Vagina (tissue), 2 donors: ENCODE measurements at regions not wholly inside any gene's neighbourhood (a gene's known extent, or its start where the extent isn't known, plus 50 kb on each side); places are given as distances from the start of the nearest gene placed in this dataset.

ENCODE experiments used
- DNase-seq, 2 donors: peaks; one replicate each; pipeline ENCODE4 v3.0.0-alpha.2; 2017; ENCODE audit errors: extremely low spot score in 2 of 2
- H3K27ac ChIP-seq: fragments of 200-600 bp; sonication (generic); one replicate; pipeline ENCODE4 v1.5.1; 2019
- H3K27me3 ChIP-seq: fragments of 200-600 bp; sonication (generic); one replicate; pipeline ENCODE4 v1.5.1; 2019
- H3K36me3 ChIP-seq, 2 donors: fragments of 200-600 bp; sonication (generic); one replicate each; pipeline ENCODE4 v1.5.1; 2017 to 2019
- H3K4me1 ChIP-seq: fragments of 200-600 bp; sonication (generic); one replicate; pipeline ENCODE4 v1.5.1; 2019
- H3K4me3 ChIP-seq, 2 donors: fragments of 200-600 bp; sonication (generic); 1 replicate in 1 of 2; 2 replicates in 1 of 2; pipeline ENCODE4 v1.5.1; 2016 to 2019
- H3K9me3 ChIP-seq: fragments of 200-600 bp; sonication (generic); one replicate; pipeline ENCODE4 v1.5.1; 2019
- POLR2A ChIP-seq, 2 donors: fragments of 450-650 bp; IDR thresholded peaks; one replicate each; pipeline ENCODE4 v1.6.1; 2017; ENCODE audit warnings: antibody characterized with exemption in 2 of 2, mild to moderate bottlenecking in 2 of 2, moderate library complexity in 2 of 2
- POLR2AphosphoS5 ChIP-seq, 2 donors: sonication (generic); formaldehyde crosslinking; IDR thresholded peaks; one replicate each; pipeline ENCODE4 v1.9.0; 2017; ENCODE audit warnings: antibody characterized with exemption in 2 of 2, mild to moderate bottlenecking in 2 of 2, low read depth in 1 of 2; ENCODE audit not compliant: insufficient read depth in 1 of 2
- intact Hi-C: fragments of 100-400 bp; cut with DNase I; formaldehyde crosslinking; loops from one replicate; pipeline ENCODE4 v1.15.1; 2023
- TF ChIP-seq, protein P1 (sequence below), 3 experiments: fragments of 450-650 bp in 2 of 3; fragments of 200-600 bp in 1 of 3; sonication (generic) in 1 of 3; IDR thresholded peaks; one replicate each; pipeline ENCODE4 v1.5.1; 2017 to 2019; ENCODE audit warnings: antibody characterized with exemption in 3 of 3, mild to moderate bottlenecking in 2 of 3, moderate library complexity in 2 of 3

DNA sequence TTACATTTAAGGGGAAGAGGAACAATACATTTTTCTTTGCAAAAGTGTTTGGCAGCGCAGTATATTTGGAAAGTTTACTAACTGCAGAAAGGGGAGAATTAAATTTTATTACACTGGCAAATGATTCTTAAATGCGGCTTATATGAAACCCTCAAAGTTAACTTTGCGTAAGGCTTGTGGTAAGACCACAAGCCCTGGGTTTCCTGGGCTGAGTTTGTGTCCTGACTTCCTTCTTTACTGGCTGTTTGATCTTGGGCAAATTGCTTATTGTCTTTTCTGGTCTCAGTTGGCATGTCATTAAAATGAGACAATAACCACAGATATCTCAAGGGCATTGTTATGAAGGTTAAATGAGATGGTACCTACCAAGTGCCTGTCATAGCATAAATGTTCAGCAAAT, 106.8 kb downstream of the GLRX3 start:
- intact Hi-C loops: no loop called here
- H3K27ac ChIP-seq: no peak overlapping the region
- no peaks in the 10 kb centered on the region for H3K9me3 ChIP-seq
- no peaks in the 10 kb centered on the region for H3K36me3 ChIP-seq
- TF ChIP-seq POLR2AphosphoS5 (IDR thresholded peaks at IDR 0.05; ENCODE audit: insufficient read depth in 1 of 2, low read depth in 1 of 2) (no peak), POLR2A (IDR thresholded peaks at IDR 0.05) (no peak)
- TF ChIP-seq, protein P1, sequence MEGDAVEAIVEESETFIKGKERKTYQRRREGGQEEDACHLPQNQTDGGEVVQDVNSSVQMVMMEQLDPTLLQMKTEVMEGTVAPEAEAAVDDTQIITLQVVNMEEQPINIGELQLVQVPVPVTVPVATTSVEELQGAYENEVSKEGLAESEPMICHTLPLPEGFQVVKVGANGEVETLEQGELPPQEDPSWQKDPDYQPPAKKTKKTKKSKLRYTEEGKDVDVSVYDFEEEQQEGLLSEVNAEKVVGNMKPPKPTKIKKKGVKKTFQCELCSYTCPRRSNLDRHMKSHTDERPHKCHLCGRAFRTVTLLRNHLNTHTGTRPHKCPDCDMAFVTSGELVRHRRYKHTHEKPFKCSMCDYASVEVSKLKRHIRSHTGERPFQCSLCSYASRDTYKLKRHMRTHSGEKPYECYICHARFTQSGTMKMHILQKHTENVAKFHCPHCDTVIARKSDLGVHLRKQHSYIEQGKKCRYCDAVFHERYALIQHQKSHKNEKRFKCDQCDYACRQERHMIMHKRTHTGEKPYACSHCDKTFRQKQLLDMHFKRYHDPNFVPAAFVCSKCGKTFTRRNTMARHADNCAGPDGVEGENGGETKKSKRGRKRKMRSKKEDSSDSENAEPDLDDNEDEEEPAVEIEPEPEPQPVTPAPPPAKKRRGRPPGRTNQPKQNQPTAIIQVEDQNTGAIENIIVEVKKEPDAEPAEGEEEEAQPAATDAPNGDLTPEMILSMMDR (IDR thresholded peaks at IDR 0.05): no peak
- H3K27me3 ChIP-seq: no peaks in the 10 kb centered on the region
- no peak overlapping the region for H3K4me3 ChIP-seq
- H3K4me1 ChIP-seq: no peaks in the 10 kb centered on the region
- DNase-seq: peak in 1 of 2 donors; percentile 3

DNA sequence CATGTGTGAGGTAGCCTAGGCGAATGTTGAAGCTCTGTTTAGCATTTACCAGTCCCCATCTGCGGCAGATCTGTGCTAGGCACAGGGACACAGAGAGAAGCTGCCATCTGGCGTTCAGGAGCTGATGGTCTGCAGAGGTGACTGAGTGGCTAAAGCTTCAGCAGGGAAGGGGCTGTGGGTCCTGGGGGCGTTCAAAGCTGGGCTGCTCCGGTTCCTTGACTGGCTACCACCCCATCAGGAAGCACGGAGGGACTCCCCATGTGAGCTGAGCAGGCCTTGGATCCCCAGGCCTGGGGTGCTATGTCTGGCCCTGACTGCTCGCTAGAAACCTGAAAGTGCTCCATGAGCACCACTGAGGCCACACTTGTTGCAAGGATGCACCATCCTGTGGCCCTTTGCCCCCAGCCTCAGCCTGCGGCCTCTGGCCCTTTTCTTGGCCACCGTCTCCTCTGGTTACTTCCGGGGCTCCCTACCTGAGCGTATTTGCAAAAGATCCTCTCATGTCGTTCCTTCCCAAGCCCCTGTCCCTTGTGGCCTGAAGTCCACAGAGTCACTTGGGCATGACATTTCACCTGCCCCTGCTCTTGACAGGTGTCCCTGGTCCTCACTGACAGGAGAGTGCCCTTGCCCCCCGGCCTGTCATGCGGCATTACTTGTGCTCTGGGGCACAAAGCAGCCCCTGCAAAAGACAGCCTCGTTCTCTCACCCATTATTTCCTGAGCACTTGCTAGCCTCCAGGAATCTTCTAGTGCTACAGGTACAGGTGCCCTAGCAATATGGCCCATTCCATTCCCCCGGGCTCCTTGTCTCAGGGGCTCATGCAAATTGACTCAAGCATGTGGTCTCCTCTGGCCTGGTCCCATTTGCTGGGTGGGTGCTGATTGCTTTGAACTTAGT, 108.1 kb downstream of the GLRX3 start:
- Histone ChIP-seq H3K27me3 (no peaks in the 10 kb centered on the region), H3K36me3 (no peaks in the 10 kb centered on the region), H3K9me3 (no peaks in the 10 kb centered on the region), H3K27ac (no peak overlapping the region), H3K4me3 (no peak overlapping the region), H3K4me1 (no peaks in the 10 kb centered on the region)
- intact Hi-C loops: no loop called here
- peak; percentile 60 to 79 for DNase-seq
- no peak for TF ChIP-seq POLR2AphosphoS5 (IDR thresholded peaks at IDR 0.05; ENCODE audit: insufficient read depth in 1 of 2, low read depth in 1 of 2)
- TF ChIP-seq, protein P1 (IDR thresholded peaks at IDR 0.05): no peak
- TF ChIP-seq POLR2A (IDR thresholded peaks at IDR 0.05): no peak

DNA sequence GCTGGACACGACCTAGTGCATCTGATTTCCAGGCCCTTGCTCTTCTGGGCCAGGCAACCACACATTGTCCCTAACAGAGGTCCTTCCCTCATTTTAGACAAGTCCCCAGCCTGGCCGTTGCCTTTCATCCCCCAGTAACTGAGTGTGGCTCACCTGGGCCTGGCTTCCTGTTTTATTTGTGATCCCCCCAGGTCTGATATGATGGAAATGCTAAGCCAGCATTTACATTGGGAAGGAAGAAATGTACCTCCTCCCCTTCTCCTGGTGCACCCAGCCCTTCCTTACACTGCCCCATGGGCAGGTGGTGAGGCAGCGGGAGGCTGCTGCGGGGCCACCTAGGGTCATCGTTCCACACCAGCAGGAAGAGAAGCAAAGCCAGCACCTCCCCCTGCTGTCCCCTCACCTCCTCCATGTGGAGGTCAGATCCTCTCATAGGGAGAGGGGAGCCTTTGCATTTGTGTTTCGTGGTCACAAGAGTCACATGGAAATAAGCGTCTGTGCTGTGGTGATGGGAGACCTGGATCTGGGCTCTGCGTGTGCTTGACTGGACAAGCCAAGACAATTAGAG, 108.8 kb downstream of the GLRX3 start:
- Histone ChIP-seq H3K4me3 (no peak overlapping the region), H3K36me3 (no peaks in the 10 kb centered on the region), H3K27me3 (no peaks in the 10 kb centered on the region), H3K9me3 (no peaks in the 10 kb centered on the region), H3K4me1 (no peaks in the 10 kb centered on the region), H3K27ac (no peak overlapping the region)
- peak in 1 of 2 donors; percentile 74 for DNase-seq
- intact Hi-C loops: no loop called here
- TF ChIP-seq, protein P1 (IDR thresholded peaks at IDR 0.05): no peak
- no peak for TF ChIP-seq POLR2AphosphoS5 (IDR thresholded peaks at IDR 0.05; ENCODE audit: insufficient read depth in 1 of 2, low read depth in 1 of 2)
- no peak for TF ChIP-seq POLR2A (IDR thresholded peaks at IDR 0.05)

DNA sequence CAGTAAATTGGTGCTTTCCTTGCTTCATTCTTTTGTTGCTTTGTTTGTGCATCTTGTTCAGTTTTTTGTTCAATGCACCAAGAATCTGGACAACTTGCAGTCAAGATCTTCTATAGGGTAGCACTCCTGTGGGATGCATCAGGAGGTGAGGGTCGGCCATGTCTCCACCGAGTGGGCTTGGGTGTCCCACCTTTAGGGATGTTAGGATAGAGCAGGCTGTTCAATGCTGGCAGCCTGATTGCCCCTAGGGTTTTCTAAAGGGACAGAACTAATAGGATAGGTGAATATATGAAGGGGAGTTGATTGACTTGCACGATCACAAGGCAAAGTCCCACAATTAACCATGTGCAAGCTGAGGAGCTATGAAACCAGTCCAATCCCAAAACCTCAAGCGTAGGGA, 109.9 kb downstream of the GLRX3 start:
- no peak for TF ChIP-seq POLR2A (IDR thresholded peaks at IDR 0.05)
- TF ChIP-seq, protein P1 (IDR thresholded peaks at IDR 0.05): no peak
- TF ChIP-seq POLR2AphosphoS5 (IDR thresholded peaks at IDR 0.05; ENCODE audit: insufficient read depth in 1 of 2, low read depth in 1 of 2): no peak
- no peak overlapping the region for H3K27ac ChIP-seq
- H3K4me1 ChIP-seq: no peaks in the 10 kb centered on the region
- H3K4me3 ChIP-seq: no peak overlapping the region
- no peaks in the 10 kb centered on the region for H3K9me3 ChIP-seq
- intact Hi-C loops: no loop called here
- DNase-seq: peak in 1 of 2 donors; percentile 11
- H3K27me3 ChIP-seq: no peaks in the 10 kb centered on the region
- H3K36me3 ChIP-seq: no peaks in the 10 kb centered on the region

DNA sequence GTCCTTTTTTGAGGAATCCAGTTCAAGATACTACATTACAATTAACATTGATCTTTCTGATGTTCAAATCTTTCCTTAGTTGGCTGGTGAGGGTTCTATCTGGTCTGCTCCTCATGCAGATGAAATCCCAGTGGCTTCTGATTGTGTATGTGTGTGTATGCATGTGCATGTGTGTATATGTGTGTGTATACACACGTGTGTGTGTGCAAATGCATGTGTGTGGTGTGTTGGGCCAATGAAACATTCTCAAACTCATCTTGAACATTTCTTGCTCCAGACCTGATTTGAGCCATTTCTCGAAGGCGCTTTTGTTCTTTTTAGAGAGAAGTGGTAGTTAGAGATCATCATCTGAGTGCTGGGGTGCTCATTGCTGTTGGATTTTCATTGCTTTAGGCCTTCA, 113.9 kb downstream of the GLRX3 start:
- no peaks in the 10 kb centered on the region for H3K27me3 ChIP-seq
- DNase-seq: peak in 1 of 2 donors; percentile 18
- no peaks in the 10 kb centered on the region for H3K36me3 ChIP-seq
- intact Hi-C loops: no loop called here
- TF ChIP-seq POLR2A (IDR thresholded peaks at IDR 0.05) (no peak), POLR2AphosphoS5 (IDR thresholded peaks at IDR 0.05; ENCODE audit: insufficient read depth in 1 of 2, low read depth in 1 of 2) (no peak)
- TF ChIP-seq, protein P1 (IDR thresholded peaks at IDR 0.05): no peak
- H3K4me1 ChIP-seq: no peaks in the 10 kb centered on the region
- no peak overlapping the region for H3K27ac ChIP-seq
- H3K4me3 ChIP-seq: no peak overlapping the region
- no peaks in the 10 kb centered on the region for H3K9me3 ChIP-seq
